Medulla oblongata (tissue), 1 donor: ENCODE measurements at regions not wholly inside any gene's neighbourhood (a gene's known extent, or its start where the extent isn't known, plus 50 kb on each side); places are given as distances from the start of the nearest gene placed in this dataset.
"Not testable (repeated sequence)": the region's sequence is repeated elsewhere in the genome, so short reads cannot be mapped to it uniquely, and the experiment has no call there.

Source experiments
- DNase-seq: peaks from one replicate; pipeline ENCODE4 v3.0.0-alpha.2; 2015; ENCODE audit errors: extremely low spot score

DNA sequence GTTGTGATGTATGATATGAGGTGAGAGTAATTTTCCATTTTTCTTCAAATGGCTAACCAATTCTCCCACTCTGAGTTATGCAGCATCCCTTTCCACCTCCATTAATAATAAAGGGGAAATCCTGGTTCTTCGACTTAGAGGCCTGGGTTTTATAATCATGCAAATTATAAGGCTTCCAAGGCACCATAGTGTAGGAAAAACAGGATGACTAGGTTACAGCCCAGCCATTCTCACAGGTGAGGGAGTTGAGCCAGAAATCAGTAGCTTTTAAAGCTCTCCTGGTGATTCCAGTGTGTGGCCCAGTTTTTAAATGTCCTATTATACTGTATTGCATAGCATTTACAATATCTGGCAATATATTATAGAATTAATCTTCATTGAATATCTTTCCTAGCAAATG, 203.1 kb downstream of the ARHGEF9 start:
- DNase-seq, result no peak

DNA sequence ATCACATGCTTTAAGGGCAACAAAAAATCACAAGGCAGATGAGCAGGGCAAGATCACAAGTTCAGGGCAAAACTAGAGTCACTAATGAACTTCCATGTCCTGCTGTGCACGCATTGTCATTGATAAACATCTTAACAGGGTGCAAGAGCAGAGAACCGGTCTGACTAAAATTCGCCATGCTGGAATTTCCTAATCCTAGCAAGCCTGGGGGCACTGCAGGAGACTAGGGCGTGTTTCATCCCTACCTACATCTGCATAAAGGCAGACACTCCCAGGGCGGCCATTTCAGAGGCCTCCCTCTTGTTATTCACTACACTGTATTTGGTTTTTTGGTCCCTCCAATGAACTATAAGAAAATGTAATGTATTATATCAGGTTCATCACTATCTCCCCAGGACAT, 203.6 kb downstream of the ARHGEF9 start:
- no peak for DNase-seq

GRCh38 chrX:63576533-63576932, 208.5 kb downstream of the ARHGEF9 start:
- no peak for DNase-seq

DNA sequence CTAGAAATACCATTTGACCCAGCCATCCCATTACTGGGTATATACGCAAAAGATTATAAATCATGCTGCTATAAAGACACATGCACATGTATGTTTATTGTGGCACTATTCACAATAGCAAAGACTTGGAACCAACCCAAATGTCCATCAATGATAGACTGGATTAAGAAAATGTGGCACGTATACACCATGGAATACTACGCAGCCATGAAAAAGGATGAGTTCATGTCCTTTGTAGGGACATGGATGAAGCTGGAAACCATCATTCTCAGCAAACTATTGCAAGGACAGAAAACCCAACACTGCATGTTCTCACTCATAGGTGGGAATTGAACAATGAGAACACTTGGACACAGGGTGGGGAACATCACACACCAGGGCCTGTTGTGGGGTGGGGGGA, 209.3 kb downstream of the ARHGEF9 start:
- DNase-seq, result not testable (repeated sequence)

DNA sequence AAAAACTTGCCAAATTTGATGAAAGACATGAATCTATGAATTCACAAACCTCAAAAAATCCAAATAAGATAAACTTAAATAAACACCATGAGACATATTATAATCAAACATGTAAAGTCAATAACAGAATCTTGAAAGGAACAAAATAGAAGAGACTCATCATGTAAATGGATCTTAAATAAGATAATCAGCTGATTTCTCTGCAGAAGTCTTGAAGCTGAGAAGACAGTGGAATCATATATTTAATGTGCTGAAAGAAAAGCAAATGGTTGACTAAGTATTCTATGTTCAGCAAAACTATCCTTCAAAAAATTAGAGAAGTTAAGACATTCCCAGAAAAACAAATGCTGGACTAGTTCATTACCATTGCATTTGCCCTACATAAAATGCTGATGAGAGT, 215.7 kb upstream of the SPIN4 start:
- no peak for DNase-seq

DNA sequence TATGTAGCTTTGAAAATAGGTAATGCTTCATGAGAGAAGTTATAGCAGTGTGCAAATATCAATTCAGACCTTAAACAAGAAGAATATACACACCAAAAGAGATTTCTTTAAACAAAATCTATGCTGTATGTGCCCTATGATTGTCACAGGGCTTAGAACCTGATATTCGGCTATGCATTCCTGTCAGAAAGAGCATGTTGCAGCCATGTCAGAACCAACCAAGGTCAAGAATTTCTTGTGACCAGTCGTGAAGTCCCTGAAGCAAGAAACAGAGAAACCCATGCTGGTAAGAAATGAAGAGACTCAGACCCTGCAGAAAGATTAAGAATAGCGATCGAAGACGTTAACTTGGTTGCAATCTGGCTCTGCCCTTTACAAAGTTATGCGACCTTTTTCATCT, 210.3 kb upstream of the SPIN4 start:
- peak; percentile 10 for DNase-seq

DNA sequence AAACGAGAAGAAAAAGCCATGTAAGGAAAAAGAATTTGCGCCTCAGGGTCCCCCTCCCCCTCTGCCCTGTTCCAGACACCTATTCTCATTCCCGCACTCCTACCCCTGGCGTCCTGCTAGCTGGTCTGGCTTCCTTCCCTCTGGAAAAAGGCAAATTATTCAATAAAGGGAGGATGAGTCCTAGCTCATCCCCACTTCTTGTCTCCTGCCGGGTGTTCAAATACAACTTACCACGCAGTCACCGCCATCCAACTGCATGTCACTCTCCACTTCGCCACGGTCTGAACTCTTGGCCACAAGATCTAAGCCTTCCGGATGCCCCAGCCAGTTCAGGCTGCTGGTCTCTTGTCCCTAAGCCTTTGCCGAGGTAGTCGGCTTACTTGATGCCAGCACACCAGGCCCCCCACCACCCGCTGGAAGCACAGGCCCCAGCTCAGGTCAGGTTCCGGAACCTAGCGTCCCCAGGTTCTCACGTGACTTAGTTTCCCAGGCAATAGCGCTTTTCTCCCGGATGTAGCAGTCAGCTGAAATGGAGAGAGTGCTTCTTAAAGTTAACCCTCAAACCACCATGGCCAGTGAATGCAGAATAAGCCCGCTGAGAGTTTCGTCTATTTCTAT, 209.6 kb upstream of the SPIN4 start:
- peak; percentile 84 for DNase-seq

DNA sequence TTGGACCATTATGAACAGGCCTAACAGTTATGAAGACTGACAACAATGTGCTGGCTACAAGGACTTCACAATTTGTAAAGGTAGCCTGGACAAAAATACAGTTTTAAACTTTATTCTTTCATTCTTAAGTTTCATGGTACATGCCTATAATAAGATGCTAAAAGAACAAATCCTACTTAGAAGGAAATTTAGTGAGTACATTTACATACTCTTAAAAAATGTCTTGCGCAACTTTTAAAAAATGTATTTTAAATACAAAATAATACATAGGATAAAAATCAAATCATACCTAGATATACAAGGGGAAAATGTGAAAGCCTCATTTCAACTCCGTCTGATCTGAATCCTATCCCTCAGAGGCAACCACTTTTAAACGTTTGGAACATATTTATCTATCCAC, 200.7 kb upstream of the SPIN4 start:
- DNase-seq, result no peak

DNA sequence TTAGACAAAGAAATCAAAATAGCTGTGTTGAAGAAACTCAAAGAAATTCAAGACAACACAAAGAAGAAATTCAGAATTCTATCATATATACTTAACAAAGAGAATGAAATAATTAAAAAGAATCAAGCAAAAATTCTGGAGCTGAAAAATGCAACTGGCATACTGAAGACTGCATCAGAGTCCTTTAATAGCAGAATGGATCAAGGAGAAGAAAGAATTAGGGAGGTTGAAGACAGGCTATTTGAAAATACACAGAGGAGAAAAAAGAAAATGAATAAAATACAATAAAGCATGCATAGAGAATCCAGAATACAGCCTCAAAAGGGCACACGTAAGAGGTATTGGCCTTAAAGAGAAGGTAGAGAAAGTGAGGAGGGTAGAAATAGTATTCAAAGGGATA, 179.5 kb upstream of the SPIN4 start:
- no peak for DNase-seq

GRCh38 chrX:63529961-63530360, 178.8 kb upstream of the SPIN4 start:
- no peak for DNase-seq

DNA sequence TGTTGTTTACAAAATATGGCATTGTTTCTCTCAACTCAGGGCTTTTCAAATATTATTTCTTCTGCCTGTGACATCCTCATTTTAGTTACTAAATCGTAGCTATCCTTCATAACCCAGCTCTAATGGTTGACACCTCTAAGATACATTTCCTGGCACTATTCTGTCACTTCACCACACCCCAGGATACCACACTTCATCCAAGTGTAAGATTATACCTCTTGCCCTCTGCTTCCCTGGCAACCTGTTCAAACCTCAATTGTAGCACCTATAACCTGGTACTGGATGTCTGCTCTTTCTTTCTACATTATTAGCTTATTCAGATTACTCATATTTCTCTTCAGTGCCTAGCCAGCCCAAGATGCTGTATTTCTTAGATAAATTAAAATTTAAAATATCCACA, 175.7 kb upstream of the SPIN4 start:
- no peak for DNase-seq

GRCh38 chrX:63525491-63525890, 174.4 kb upstream of the SPIN4 start:
- no peak for DNase-seq

- DNase-seq, result not testable (repeated sequence)
These were observed 168.2 kb upstream of the SPIN4 start for GRCh38 chrX:63519368-63519767.

DNA sequence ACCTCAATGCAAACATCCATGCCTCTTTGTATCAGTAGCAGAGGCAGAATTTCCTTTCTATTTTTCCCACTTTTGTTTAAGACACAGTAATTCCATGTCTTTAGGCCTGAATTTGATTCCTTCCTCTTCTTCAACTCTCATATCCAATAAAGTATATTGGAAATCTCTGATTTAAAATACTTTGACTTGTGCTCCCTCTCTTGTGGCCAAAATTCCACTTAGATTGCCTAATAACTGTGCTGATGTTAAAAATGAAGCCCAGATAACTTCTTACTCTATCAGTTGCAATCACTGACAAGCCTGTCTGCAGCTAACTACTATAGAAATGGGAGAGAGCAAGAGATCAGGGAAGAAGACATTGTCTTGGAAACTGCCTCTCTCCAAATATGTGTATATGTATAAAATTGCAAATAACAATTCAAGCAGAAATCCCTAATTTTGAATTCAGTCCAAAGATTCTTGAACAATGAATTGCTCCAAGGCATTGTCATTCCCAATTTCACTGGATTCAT, 163.5 kb upstream of the SPIN4 start:
- no peak for DNase-seq

DNA sequence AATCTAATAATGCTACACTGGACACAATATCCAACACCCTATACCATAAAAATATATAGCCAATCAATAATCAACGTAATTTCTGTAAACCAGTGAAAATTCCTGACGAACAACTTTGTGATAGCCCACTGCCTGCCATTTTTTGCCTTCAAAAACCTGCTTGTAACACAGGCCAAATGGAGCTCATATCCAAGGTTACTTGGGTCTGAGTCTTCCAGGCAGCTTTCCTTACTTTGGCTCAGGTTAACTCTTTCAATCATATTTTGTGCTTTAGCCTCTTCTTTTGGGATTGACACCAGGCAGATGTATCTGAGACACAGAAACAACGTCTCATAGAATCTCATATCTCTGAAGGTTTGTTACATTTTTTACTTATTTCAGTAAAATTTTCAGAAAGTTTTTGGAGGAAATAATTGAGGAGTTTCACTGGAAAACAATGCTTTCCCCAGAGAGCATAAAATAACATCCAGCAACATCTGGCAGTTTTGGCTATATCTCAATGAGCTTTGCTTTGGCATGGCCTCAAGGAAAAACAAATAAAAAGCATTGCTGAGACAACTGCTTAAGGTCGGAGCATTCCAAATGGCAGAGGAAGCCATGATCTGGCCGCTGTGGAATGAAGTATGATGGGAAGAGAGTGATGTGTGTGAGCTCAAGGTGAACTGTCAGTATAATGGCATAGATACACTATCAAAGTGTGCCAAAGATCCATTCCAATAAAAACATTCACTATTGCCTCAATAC, 162.9 kb upstream of the SPIN4 start:
- no peak for DNase-seq

GRCh38 chrX:63511361-63511760, 160.2 kb upstream of the SPIN4 start:
- DNase-seq, result no peak

DNA sequence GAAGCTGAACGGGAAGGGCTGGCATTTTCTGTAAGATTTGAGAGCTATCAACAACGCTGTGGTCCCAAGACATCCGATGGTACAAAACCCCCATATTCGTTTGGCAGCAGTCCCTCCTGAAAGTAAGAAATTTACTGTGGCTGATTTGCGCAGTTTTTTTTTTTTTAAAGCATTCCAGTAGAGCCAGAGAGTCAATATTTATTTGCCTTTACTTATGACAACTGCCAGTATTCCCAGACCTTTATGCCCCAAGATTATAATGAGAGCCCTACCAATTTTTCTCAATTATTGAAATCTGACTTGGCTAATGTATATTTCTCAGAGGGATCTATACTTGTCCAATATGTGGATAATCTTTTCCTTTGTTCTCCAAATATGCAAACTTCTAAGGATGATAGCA, 157.5 kb upstream of the SPIN4 start:
- no peak for DNase-seq

DNA sequence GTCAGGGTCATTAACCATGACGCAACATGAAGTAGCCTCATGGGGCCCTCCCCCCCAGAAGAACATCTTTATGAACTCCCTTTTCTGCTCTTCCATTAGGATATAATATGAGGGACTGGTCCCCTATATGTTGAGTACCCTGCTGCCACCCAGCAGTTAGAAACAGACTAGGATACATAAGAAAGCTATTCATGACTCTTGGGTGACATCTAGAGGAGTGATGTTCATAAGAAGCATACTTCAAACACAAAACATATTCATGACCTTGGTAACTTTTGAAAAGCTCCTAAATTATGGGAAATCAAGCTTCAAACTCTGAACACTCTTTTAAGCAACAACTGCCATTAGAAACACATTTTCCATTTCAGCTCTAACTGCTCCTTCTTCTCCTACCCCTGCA, 155.2 kb upstream of the SPIN4 start:
- peak; percentile 30 for DNase-seq

- DNase-seq, result no peak
These were observed 152.4 kb upstream of the SPIN4 start for GRCh38 chrX:63503541-63503940.

DNA sequence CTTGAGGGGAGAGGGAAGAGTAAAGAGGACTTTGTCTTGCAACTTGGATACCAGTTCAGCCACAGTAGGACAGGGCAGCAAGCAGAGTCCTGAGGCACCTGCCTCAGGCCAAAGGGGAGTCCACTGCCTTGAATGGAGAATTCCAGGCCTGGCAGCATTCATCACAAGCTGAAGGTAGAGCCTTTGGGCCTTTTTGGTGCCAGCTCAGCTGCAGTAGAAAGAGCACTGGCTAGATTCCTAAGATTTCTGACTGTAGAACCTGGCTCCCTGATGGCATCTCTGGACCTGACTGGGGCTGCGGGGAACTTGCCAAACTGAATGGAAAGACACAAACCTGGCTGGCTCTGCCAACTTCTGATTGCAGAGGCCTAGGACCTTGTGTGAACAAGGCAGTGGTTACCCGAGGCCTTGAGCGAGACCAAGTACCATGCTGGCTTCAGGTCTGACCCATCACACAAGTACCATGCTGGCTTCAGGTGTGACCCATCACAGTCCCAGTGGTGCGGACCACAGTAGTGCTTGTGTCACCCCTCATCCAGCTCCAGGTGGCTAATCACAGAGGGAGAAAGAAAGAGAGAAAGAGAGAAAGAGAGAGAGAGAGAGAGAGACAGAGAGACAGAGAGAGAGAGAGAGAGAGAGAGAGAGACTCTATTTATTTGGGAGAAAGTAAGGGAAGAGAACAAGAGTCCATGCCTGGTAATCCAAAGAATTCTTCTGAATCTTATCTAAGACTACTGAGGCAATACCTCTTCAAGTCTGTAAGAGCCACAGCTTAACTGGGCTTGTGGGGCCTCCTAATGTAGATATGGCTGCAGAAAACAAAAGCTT, 137.6 kb upstream of the SPIN4 start:
- DNase-seq, result no peak

DNA sequence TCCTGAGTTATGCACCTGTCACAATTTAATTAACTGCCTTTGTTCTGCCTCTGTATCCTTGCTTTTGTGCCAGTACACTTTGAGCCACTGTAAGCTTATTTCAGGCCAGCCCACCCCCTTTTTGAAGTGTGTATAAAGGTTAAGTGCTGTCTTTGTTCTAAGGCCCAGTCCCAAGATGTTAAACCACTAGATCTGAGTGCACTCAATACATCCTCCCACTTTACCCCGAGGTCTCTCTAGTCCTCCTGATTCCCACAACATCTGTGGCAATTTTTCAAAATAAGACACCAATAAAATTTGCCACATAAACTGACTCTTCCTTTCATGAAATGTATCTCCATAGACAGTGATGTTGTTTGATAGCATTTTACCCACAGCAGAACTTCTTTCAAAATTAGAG, 124.1 kb upstream of the SPIN4 start:
- no peak for DNase-seq

DNA sequence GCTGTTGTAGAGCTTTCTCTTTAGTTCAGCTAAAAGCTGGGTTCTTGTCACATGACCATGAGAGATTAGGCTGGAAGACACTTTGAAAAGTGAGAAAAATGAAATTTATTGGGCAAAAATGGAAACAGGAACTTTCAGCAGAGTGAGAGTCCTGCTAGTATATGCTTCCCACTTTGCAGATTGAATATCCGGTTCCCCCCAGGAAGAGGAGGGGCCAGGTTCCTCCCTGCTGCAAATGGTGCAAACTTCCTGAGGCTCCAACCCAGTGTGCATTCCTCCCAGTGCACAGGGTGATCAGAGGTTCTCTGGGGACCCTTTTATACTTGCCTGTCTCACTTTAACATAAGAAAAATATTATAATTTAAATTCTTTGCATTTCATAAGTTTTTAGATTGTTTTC, 119.9 kb upstream of the SPIN4 start:
- DNase-seq, result no peak

DNA sequence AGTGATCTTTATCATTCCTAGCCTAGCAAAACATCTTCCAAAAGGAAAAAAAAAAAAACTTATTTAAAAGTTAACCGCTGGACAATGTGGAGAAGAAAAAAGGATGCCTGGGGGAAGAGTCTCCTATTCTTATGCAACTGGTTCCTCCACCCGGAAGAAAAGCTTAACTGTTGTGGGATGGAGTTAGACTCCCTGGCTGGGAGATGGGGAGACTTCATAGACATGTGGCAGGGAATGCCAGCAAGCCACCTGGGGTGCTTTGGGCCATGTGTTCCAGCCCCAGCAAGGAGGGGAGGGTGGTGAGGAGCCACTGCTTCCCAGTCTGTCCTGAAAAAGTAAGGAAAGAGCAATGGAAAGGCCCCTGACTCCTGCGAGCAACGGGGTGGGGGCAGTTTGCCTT, 119.4 kb upstream of the SPIN4 start:
- DNase-seq, result no peak
